AG04449 (cell line): ENCODE measurements at regions not wholly inside any gene's neighbourhood (a gene's known extent, or its start where the extent isn't known, plus 50 kb on each side); places are given as distances from the start of the nearest gene placed in this dataset.

Source experiments
- CTCF ChIA-PET: fragments of 350-600 bp; formaldehyde crosslinking; extraction: SDS; loops from one replicate; lab custom pipeline; 2021; ENCODE audit warnings: antibody characterized with exemption; lab: Yijun Ruan, JAX
- POLR2A ChIA-PET: fragments of 400-600, 350-600 bp; formaldehyde crosslinking; extraction: SDS; loops from one replicate; lab custom pipeline; 2020; ENCODE audit warnings: antibody characterized with exemption, inconsistent platforms; lab: Yijun Ruan, JAX
- DNase-seq: peaks from one replicate; pipeline ENCODE4 v3.0.0-alpha.2; 2010; ENCODE audit warnings: low read depth, low spot score
- H3K4me3 ChIP-seq: 2 replicates; pipeline ENCODE4 v1.5.1; 2011; ENCODE audit warnings: low read depth, mild to moderate bottlenecking, control low read depth, low read length
- CTCF ChIP-seq: IDR thresholded peaks from one replicate; pipeline ENCODE4 v1.5.1; 2011; ENCODE audit warnings: mild to moderate bottlenecking, moderate library complexity, low read length, control low read depth, inconsistent platforms; ENCODE audit not compliant: insufficient read depth; ENCODE audit errors: missing control alignments

- CTCF ChIA-PET: no interaction called here
- no peak for TF ChIP-seq CTCF
- no peak for DNase-seq
- no peak overlapping the region for H3K4me3 ChIP-seq
- POLR2A ChIA-PET: no interaction called here
Observed at GRCh38 chr3:80445641-80446040, 677.8 kb upstream of the ROBO1 start.

- H3K4me3 ChIP-seq: no peak overlapping the region
- CTCF ChIA-PET: no interaction called here
- TF ChIP-seq CTCF: no peak
- DNase-seq: no peak
- POLR2A ChIA-PET: no interaction called here
Observed at GRCh38 chr3:80445053-80445452, 677.3 kb upstream of the ROBO1 start.

- H3K4me3 ChIP-seq: no peak overlapping the region
- ChIA-PET POLR2A (no interaction called here), CTCF (no interaction called here)
- no peak for DNase-seq
- no peak for TF ChIP-seq CTCF
Observed at GRCh38 chr3:80439490-80439889, 671.7 kb upstream of the ROBO1 start.

GRCh38 chr3:80434366-80434765, 666.6 kb upstream of the ROBO1 start:
- no peak for TF ChIP-seq CTCF
- POLR2A ChIA-PET: no interaction called here

GRCh38 chr3:80424951-80425350, 657.2 kb upstream of the ROBO1 start:
- POLR2A ChIA-PET: no interaction called here
- no peak overlapping the region for H3K4me3 ChIP-seq
- CTCF ChIA-PET: no interaction called here
- no peak for DNase-seq
- no peak for TF ChIP-seq CTCF

More at GRCh38 chr3:80434366-80434765, 666.6 kb upstream of the ROBO1 start:
- DNase-seq: no peak
- no peak overlapping the region for H3K4me3 ChIP-seq
- CTCF ChIA-PET: no interaction called here

- POLR2A ChIA-PET: no interaction called here
- H3K4me3 ChIP-seq: no peak overlapping the region
- CTCF ChIA-PET: no interaction called here
- TF ChIP-seq CTCF: no peak
- DNase-seq: no peak
Observed at GRCh38 chr3:80408030-80408721, 640.4 kb upstream of the ROBO1 start.
